ENCODE measurements at regions not wholly inside any gene's neighbourhood (a gene's known extent, or its start where the extent isn't known, plus 50 kb on each side); places are given as distances from the start of the nearest gene placed in this dataset.

GRCh38 chr13:84630476-84630875, 748.2 kb upstream of the SLITRK1 start:
- no peak overlapping the region for H3K4me3 ChIP-seq (ENCODE audit: low read depth, low read length)

GRCh38 chr13:84616864-84617263, 734.6 kb upstream of the SLITRK1 start:
- H3K4me3 ChIP-seq (ENCODE audit: low read depth, low read length): no peak overlapping the region
- TF ChIP-seq, protein P1, sequence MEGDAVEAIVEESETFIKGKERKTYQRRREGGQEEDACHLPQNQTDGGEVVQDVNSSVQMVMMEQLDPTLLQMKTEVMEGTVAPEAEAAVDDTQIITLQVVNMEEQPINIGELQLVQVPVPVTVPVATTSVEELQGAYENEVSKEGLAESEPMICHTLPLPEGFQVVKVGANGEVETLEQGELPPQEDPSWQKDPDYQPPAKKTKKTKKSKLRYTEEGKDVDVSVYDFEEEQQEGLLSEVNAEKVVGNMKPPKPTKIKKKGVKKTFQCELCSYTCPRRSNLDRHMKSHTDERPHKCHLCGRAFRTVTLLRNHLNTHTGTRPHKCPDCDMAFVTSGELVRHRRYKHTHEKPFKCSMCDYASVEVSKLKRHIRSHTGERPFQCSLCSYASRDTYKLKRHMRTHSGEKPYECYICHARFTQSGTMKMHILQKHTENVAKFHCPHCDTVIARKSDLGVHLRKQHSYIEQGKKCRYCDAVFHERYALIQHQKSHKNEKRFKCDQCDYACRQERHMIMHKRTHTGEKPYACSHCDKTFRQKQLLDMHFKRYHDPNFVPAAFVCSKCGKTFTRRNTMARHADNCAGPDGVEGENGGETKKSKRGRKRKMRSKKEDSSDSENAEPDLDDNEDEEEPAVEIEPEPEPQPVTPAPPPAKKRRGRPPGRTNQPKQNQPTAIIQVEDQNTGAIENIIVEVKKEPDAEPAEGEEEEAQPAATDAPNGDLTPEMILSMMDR (IDR thresholded peaks at IDR 0.05; ENCODE audit: low read depth, low read length, missing control alignments): no peak
- DNase-seq (ENCODE audit: low read depth): no peak

More at GRCh38 chr13:84630476-84630875, 748.2 kb upstream of the SLITRK1 start:
- TF ChIP-seq, protein P1 (IDR thresholded peaks at IDR 0.05; ENCODE audit: low read depth, low read length, missing control alignments): no peak
- no peak for DNase-seq (ENCODE audit: low read depth)

- DNase-seq (ENCODE audit: low read depth): no peak
- TF ChIP-seq, protein P1 (IDR thresholded peaks at IDR 0.05; ENCODE audit: low read depth, low read length, missing control alignments): no peak
- H3K4me3 ChIP-seq (ENCODE audit: low read depth, low read length): no peak overlapping the region
Measured at GRCh38 chr13:84609716-84610115, 727.4 kb upstream of the SLITRK1 start.

GRCh38 chr13:84607261-84608013, 725.2 kb upstream of the SLITRK1 start:
- TF ChIP-seq, protein P1 (IDR thresholded peaks at IDR 0.05; ENCODE audit: low read depth, low read length, missing control alignments): no peak
- DNase-seq (ENCODE audit: low read depth): no peak
- no peak overlapping the region for H3K4me3 ChIP-seq (ENCODE audit: low read depth, low read length)

DNA sequence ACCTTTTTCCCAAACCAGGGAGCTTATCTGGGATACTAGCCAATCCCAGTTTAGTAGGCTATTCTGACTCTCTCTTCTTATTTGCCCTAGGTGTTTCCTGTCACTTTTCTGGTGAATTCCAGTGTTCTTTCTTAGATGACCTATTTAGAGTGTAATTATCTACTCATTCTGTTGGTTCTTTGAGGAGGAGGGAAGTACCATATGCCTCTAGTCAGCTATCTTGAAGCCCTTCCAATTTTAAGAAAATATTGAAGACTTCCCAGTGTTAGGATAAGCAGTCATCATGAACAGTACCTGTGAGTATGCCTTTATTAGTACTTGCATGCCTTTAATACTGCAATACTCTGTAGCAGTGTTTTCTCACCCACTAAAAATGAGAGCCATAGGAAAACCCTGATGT, 724.3 kb upstream of the SLITRK1 start:
- DNase-seq (ENCODE audit: low read depth): no peak
- TF ChIP-seq, protein P1 (IDR thresholded peaks at IDR 0.05; ENCODE audit: low read depth, low read length, missing control alignments): no peak
- H3K4me3 ChIP-seq (ENCODE audit: low read depth, low read length): no peak overlapping the region

DNA sequence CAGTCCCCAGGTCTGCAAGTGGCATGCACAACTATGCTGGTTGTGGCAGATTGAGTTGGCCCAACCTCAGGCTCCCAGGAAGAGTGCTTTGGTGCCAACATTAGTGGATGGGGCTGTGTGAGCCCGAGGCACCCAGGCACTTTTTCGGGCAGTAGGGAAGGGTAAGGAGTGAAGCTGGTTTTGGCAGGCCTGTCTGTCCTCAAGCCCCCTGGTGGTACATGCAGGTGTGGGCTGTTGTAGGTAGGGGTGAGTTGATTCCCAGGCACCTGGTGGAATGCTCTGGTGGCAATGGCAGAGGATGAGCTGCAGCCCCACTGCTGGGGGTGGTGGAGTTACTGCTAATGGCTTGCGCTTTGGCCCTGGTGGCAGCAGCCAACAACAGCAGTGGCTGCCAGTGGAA, 723.7 kb upstream of the SLITRK1 start:
- H3K4me3 ChIP-seq (ENCODE audit: low read depth, low read length): no peak overlapping the region
- TF ChIP-seq, protein P1 (IDR thresholded peaks at IDR 0.05; ENCODE audit: low read depth, low read length, missing control alignments): no peak
- no peak for DNase-seq (ENCODE audit: low read depth)

GRCh38 chr13:84591444-84591843, 709.2 kb upstream of the SLITRK1 start:
- DNase-seq (ENCODE audit: low read depth): no peak
- TF ChIP-seq, protein P1 (IDR thresholded peaks at IDR 0.05; ENCODE audit: low read depth, low read length, missing control alignments): no peak
- no peak overlapping the region for H3K4me3 ChIP-seq (ENCODE audit: low read depth, low read length)

Measured in GM12864 (cell line).